Stimulated activated CD8-positive, alpha-beta memory T cell treated with anti-CD3 and anti-CD28 coated beads, Interleukin-7, amount 100 ng/mL, for 24 hours (primary cell): ENCODE measurements at regions not wholly inside any gene's neighbourhood (a gene's known extent, or its start where the extent isn't known, plus 50 kb on each side); places are given as distances from the start of the nearest gene placed in this dataset.
"Not testable (repeated sequence)": the region's sequence is repeated elsewhere in the genome, so short reads cannot be mapped to it uniquely, and the experiment has no call there.

ENCODE experiments used
- DNase-seq: peaks from one replicate; pipeline ENCODE4 v3.0.0-alpha.2; 2020; ENCODE audit warnings: low read depth

- not testable (repeated sequence) for DNase-seq
Observed at GRCh38 chr4:189610571-189610970, 330.1 kb upstream of the FRG1 start.

DNA sequence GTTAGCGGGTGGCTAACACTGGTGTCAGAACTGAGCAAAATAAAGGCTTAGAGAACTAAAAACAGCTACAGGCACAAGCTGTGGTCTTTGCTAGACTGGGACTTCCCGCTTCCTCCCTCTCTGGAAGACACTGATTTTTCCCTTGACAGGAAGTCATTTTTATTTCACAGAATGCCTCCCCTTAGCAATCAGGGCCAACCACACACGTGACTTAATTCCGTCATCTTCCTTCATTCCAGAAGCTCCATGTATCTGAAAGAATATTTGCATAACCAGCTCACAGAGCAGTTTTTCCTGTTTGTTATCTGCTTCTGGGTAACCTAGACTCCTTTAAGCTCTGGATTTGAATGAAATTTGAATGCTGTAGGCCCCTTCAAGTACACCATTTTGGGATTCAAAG is 327.5 kb upstream of the FRG1 start:
- no peak for DNase-seq

DNA sequence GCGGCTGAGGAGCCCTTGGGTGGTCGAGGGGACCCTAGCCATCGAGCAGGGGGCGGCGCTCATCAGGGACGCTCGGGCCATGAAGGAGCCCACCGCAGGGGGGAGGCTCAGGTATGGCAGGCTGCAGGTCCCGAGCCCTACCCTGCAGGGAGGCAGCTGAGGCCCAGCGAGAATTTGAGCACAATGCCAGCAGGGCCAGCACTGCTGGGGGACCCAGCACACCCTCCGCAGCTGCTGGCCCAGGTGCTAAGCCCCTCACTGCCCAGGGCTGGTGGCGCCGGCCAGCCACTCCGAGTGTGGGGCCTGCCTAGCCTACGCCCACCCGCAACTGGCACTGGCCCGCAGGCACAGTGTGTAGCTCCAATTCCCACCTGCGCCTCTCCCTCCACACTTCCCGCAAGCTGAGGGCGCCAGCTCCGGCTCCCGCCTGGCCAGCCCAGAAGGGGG is 325.4 kb upstream of the FRG1 start:
- DNase-seq, result no peak

DNA sequence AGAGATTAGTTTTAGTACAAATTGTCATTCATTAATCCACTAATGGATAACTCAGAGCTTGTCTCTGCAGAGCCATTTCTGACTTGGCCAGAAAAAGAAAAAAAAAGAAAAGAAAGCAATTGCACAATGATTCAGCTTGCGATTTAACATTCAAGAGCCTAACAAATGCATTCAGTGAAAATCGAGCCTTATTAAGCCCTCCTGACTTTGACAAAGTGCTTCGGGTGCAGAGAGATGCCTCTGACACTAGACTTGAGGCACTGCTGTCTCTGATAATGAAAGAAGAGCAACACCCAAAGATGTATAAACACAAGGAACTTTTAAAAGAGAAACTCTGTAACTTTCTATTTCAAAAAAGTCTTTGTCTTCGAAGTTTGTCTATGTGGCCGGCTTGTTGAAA is 322.9 kb upstream of the FRG1 start:
- DNase-seq, result not testable (repeated sequence)

- DNase-seq, result not testable (repeated sequence)
Observed at GRCh38 chr4:189619441-189620250, 321.0 kb upstream of the FRG1 start.

GRCh38 chr4:189622574-189622973 is 318.1 kb upstream of the FRG1 start:
- not testable (repeated sequence) for DNase-seq

GRCh38 chr4:189627041-189627440 is 313.6 kb upstream of the FRG1 start:
- DNase-seq, result not testable (repeated sequence)

DNA sequence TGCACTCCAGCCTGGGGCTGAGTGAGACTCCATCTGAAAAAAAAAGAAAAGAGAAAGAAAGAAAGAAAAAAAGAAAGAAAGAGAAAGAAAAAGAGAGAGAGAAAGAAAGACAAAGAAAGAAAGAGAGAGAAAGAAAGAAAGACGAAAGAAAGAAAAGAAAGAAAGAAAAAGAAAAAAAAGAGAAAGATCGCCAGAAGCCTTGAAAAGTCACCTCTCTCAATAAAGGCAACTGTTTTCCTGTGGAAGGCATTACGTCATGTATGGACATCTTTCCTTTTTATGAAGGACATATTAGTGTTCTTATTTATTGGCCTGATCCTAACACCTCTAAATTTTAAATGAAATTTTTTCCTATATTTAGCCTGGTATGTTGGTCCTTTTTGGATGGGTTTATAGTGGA is 310.9 kb upstream of the FRG1 start:
- not testable (repeated sequence) for DNase-seq

GRCh38 chr4:189630913-189631567 is 309.6 kb upstream of the FRG1 start:
- DNase-seq, result not testable (repeated sequence)

DNA sequence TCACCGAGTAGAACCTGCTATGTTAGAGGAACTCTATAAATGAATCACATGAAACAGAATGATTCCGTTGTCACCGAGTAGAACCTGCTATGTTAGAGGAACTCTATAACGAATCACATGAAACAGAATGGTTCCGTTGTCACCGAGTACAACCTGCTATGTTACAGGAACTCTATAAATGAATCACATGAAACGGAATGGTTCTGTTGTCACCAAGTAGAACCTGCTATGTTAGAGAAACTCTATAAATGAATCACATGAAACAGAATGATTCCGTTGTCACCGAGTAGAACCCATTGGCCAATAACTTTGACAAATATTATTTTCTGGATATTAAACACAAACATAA is 309.1 kb upstream of the FRG1 start:
- DNase-seq, result not testable (repeated sequence)

GRCh38 chr4:189650436-189650835 is 290.2 kb upstream of the FRG1 start:
- DNase-seq, result not testable (repeated sequence)

DNA sequence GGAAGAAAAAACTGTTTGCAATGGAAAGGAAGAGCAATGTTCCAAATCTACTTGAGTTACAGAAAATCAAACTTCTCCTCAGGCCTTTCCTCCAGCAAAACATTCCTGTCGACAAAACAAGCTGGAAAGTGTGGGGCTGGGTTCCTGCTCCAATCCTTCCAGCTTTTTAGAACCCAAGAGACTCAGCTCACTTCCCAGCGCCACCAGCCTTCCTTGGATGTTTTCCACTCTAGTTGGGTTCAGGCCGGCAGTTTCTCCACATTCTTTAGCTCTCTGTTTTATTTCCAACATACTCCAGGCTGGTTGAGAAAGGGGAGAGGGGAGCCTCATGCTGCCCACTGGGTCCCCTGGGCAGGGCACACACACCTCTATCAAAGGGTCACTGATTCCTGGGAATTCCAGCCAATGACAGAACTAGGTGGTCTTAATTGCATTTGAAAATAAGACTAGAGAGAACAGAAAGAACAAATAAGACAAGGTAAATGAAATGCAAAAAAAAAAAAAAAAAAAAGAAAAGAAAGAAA is 287.5 kb upstream of the FRG1 start:
- not testable (repeated sequence) for DNase-seq

GRCh38 chr4:189653983-189654382 is 286.7 kb upstream of the FRG1 start:
- not testable (repeated sequence) for DNase-seq

DNA sequence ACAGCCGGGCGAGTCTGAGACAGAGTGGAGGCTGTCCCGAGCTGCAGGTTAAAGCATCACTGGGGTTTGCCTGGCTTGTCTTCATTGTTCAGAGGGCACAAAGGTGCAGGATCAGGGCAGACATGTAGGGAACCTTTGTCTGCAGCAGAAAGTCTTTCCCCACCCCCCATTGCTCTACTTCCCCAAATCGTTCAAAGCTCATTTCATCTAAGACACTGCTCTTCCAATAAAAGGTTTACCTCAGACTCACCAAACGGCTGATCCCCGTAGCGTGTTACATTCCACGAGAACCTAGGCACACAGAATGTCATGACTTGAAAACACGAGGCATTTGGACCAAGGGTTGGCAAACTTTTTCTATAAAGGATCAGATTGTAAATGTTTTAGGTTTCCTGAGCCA is 286.3 kb upstream of the FRG1 start:
- DNase-seq, result not testable (repeated sequence)

GRCh38 chr4:189655817-189656216 is 284.9 kb upstream of the FRG1 start:
- not testable (repeated sequence) for DNase-seq

GRCh38 chr4:189656641-189657040 is 284.0 kb upstream of the FRG1 start:
- no peak for DNase-seq

- not testable (repeated sequence) for DNase-seq
Observed at GRCh38 chr4:189658259-189658658, 282.4 kb upstream of the FRG1 start.

- not testable (repeated sequence) for DNase-seq
Observed at GRCh38 chr4:189658831-189659230, 281.8 kb upstream of the FRG1 start.

DNA sequence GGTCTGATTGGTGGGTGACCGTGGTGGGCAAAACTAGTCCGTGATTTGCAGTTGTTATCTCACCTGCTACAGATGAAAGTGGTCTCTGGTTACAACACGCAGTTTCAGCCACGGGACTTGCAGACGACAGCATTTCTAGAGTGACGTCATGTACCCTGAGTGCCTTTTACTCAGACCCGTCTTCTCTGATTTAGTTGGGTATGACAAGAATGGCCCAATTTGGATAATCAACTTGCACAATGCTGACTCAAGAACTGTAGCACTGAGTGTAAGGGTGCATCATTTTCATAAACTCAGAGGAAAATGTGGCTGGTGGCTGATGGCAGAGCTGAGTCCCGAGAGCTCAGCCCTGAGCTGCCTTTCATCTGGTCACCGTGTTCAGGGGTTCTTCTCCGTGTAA is 281.4 kb upstream of the FRG1 start:
- no peak for DNase-seq

DNA sequence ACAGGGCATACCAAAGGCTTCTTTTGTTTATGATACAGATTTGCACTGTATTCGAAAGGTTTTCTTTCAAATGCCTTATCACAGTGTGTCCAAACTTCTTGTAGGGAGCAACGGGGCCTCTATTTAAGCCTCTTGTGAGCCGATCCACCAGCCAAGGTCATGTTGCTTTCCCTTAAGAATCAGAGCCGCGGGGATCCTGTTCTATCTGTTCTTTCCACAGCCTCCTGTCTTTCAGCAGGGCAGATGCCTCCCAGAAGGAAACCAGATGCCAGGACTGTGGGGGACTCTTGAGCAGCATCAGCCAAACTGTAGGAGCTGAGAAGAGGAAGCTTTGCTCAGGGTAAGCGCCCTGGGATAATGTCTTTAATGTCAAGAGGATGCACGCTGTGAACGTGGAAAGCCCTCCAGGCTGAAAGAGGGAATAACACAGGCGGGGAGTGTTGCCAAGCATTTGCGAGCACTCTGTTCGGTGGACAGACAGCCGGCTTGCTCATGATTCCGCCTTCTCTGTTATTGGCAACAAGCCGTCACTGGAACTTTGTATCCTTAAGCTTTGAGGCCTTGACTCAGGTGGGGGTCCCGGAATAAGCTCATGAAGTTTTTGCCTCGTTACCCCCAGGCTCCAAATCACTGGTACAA is 279.8 kb upstream of the FRG1 start:
- no peak for DNase-seq

DNA sequence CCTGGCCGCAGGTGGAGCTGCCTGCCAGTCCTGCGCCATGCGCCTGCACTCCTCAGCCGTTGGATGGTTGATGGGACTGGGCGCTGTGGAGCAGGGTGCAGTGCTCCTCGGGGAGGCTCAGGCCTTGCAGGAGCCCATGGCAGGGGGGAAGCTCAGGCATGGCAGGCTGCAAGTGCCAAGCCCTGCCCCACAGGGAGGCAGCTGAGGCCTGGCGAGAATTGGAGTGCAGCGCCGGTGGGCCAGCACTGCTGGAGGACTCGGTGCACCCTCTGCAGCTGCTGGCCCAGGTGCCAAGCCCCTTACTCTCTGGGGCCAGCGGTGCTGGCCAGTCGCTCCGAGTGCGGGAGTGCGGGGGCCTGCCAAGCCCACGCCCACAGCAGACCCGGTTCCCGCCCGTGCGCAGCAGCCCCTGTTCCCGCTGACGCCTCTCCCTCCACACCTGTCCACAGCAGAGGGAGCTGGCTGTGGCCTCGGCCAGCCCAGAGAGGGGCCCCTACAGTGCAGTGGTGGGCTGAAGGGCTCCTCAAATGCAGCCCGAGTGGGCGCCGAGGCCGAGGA is 275.9 kb upstream of the FRG1 start:
- no peak for DNase-seq

GRCh38 chr4:189665712-189666305 is 274.9 kb upstream of the FRG1 start:
- DNase-seq, result not testable (repeated sequence)
